ENCODE measurements at regions not wholly inside any gene's neighbourhood (a gene's known extent, or its start where the extent isn't known, plus 50 kb on each side); places are given as distances from the start of the nearest gene placed in this dataset.

DNA sequence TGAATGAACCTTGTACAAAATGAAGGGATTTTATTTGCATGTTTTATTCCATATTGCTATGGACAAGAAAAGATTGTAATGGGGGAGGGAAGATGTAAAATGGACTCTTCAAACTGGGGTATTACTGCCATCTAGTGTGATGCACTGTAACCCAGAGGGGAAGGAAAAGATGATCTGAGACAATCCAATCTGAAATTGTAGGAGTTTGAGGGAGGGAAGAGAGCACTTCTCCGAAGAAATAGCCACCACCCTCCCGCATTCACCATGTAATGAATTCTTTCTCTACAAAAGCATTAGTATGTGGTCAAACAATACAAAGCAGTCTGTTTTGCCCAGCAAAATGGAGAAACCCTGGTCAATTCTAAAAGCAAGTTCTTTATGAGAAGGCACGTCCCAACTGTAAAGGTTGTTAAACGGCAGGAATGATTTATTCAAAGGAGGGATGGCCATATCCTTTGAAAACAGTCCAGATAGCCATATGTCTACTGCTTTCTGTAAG, 679.5 kb upstream of the NRSN1 start:
- Histone ChIP-seq H3K4me2 (ENCODE audit: insufficient read depth, insufficient read length, low read length) (no peak overlapping the region), H2BK12ac (ENCODE audit: insufficient read length, low read depth, low read length) (no peak overlapping the region), H3K9me3 (ENCODE audit: control insufficient read depth, low read depth, low read length) (no peaks in the 10 kb centered on the region), H2AFZ (ENCODE audit: low read length) (no peak overlapping the region), H2BK15ac (ENCODE audit: low read depth, low read length) (no peak overlapping the region), H3K27ac (ENCODE audit: insufficient read length, low read depth, low read length) (no peak overlapping the region), H2BK120ac (ENCODE audit: low read depth, low read length, poor library complexity, severe bottlenecking) (no peak overlapping the region), H3K4me1 (ENCODE audit: insufficient read depth, low read length) (no peaks in the 10 kb centered on the region), H3K23me2 (ENCODE audit: insufficient read length, low read depth, low read length, poor library complexity, severe bottlenecking) (no peaks in the 10 kb centered on the region), H4K8ac (replicated peaks; ENCODE audit: insufficient read length, low read depth, low read length) (no peak overlapping the region), H3K79me2 (ENCODE audit: insufficient read depth, low read length) (no peaks in the 10 kb centered on the region), H3T11ph (ENCODE audit: low read length) (no peak overlapping the region), H4K5ac (ENCODE audit: insufficient read length, low read depth, low read length) (no peak overlapping the region), H3K18ac (ENCODE audit: insufficient read length, low read depth, low read length) (no peak overlapping the region), H3K14ac (ENCODE audit: insufficient read depth, low read length) (no peak overlapping the region), H4K20me1 (ENCODE audit: control insufficient read depth, insufficient read depth, insufficient read length) (no peaks in the 10 kb centered on the region), H3K23ac (ENCODE audit: insufficient read length, low read depth, low read length) (no peak overlapping the region), H2BK5ac (ENCODE audit: insufficient read length, low read length) (no peak overlapping the region), H2BK20ac (ENCODE audit: low read depth, low read length, poor library complexity, severe bottlenecking) (no peak overlapping the region), H3K79me1 (ENCODE audit: insufficient read depth, low read depth, low read length, poor library complexity, severe bottlenecking) (no peaks in the 10 kb centered on the region), H3K27me3 (ENCODE audit: insufficient read depth, low read length) (no peaks in the 10 kb centered on the region), H3K56ac (ENCODE audit: insufficient read length, low read depth, low read length) (no peak overlapping the region), H3K4ac (ENCODE audit: low read depth, low read length) (no peak overlapping the region), H3K9ac (ENCODE audit: extremely low read depth, insufficient read length, low read length) (no peak overlapping the region), H2AK5ac (ENCODE audit: insufficient read length, low read length) (no peak overlapping the region), H4K91ac (ENCODE audit: insufficient read length, low read depth, low read length) (no peak overlapping the region)
- no CpG with 5 or more reads among the region's 4 CpGs for WGBS (ENCODE audit: extremely low coverage, insufficient read length, low lambda C conversion rate)
- no peak overlapping the region for H3K4me3 Mint-ChIP-seq
- no peaks in the 10 kb centered on the region for H3K36me3 Mint-ChIP-seq (ENCODE audit: insufficient read depth in 1 of 3, low read depth in 3 of 3)
- no peak for DNase-seq
- H3K4me1 Mint-ChIP-seq, result peaks cover 9 to 14% of the 10 kb centered on the region in 2 experiments
- H3K27ac Mint-ChIP-seq, result no peak overlapping the region
- TF ChIP-seq, protein P1, sequence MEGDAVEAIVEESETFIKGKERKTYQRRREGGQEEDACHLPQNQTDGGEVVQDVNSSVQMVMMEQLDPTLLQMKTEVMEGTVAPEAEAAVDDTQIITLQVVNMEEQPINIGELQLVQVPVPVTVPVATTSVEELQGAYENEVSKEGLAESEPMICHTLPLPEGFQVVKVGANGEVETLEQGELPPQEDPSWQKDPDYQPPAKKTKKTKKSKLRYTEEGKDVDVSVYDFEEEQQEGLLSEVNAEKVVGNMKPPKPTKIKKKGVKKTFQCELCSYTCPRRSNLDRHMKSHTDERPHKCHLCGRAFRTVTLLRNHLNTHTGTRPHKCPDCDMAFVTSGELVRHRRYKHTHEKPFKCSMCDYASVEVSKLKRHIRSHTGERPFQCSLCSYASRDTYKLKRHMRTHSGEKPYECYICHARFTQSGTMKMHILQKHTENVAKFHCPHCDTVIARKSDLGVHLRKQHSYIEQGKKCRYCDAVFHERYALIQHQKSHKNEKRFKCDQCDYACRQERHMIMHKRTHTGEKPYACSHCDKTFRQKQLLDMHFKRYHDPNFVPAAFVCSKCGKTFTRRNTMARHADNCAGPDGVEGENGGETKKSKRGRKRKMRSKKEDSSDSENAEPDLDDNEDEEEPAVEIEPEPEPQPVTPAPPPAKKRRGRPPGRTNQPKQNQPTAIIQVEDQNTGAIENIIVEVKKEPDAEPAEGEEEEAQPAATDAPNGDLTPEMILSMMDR (conservative IDR thresholded peaks at IDR 0.05), result peak; percentile 67
- no peaks in the 10 kb centered on the region for H3K27me3 Mint-ChIP-seq (ENCODE audit: low read depth)
- H3K9me3 Mint-ChIP-seq, result no peaks in the 10 kb centered on the region; a peak in 1 of 5 replicates
